Smooth muscle cell (in vitro differentiated cells): ENCODE measurements at regions not wholly inside any gene's neighbourhood (a gene's known extent, or its start where the extent isn't known, plus 50 kb on each side); places are given as distances from the start of the nearest gene placed in this dataset.
A peak's percentile ranks its signal among the peaks of the same experiment; 100 is the strongest.

ENCODE experiments used
- DNase-seq: peaks from one replicate; lab custom pipeline; 2025; ENCODE audit not compliant: unreplicated experiment; lab: John Stamatoyannopoulos, UW
- H2AFZ ChIP-seq: fragments of 200-600 bp; sonication (generic); 2 replicates; pipeline ENCODE4 v1.6.0; 2016; ENCODE audit warnings: antibody characterized with exemption, low read depth, mild to moderate bottlenecking
- H3F3A ChIP-seq: fragments of 200-600 bp; sonication (generic); 2 replicates; pipeline ENCODE4 v1.6.0; 2017; ENCODE audit warnings: antibody characterized with exemption, low read depth
- H3K27ac ChIP-seq: fragments of 200-600 bp; sonication (generic); 2 replicates; pipeline ENCODE4 v1.5.1; 2016; ENCODE audit warnings: low read depth, mild to moderate bottlenecking
- H3K27me3 ChIP-seq: fragments of 200-600 bp; sonication (generic); 2 replicates; pipeline ENCODE4 v1.6.1; 2016; ENCODE audit warnings: low read depth, mild to moderate bottlenecking
- H3K36me3 ChIP-seq: fragments of 200-600 bp; sonication (generic); 2 replicates; pipeline ENCODE4 v1.5.1; 2016; ENCODE audit warnings: low read depth
- H3K4me1 ChIP-seq: fragments of 200-600 bp; sonication (generic); 2 replicates; pipeline ENCODE4 v1.5.1; 2016; ENCODE audit warnings: low read depth
- H3K4me2 ChIP-seq: fragments of 200-600 bp; sonication (generic); 2 replicates; pipeline ENCODE4 v1.6.0; 2016; ENCODE audit warnings: mild to moderate bottlenecking
- H3K4me3 ChIP-seq: fragments of 200-600 bp; sonication (generic); 2 replicates; pipeline ENCODE4 v1.5.1; 2016; ENCODE audit warnings: mild to moderate bottlenecking
- H3K79me2 ChIP-seq: fragments of 200-600 bp; sonication (generic); 2 replicates; pipeline ENCODE4 v1.6.0; 2016; ENCODE audit warnings: low read depth, mild to moderate bottlenecking
- H3K9ac ChIP-seq: fragments of 200-600 bp; sonication (generic); 2 replicates; pipeline ENCODE4 v1.6.0; 2016; ENCODE audit warnings: low read depth
- H3K9me3 ChIP-seq: fragments of 200-600 bp; sonication (generic); replicated peaks from 2 replicates; pipeline ENCODE4 v1.5.1; 2016; ENCODE audit warnings: low read depth
- H4K20me1 ChIP-seq: fragments of 200-600 bp; sonication (generic); 2 replicates; pipeline ENCODE4 v1.6.0; 2016; ENCODE audit warnings: low read depth
- CTCF ChIP-seq: fragments of 200-600 bp; sonication (generic); IDR thresholded peaks from 2 replicates; pipeline ENCODE4 v1.5.1; 2017; ENCODE audit warnings: borderline replicate concordance, mild to moderate bottlenecking, antibody characterized with exemption; ENCODE audit not compliant: insufficient read depth, poor library complexity, severe bottlenecking
- WGBS: methylation state at CpG from one replicate; pipeline ENCODE4 v1.1.7; 2016; ENCODE audit warnings: low lambda C conversion rate; 5-methylcytosine and 5-hydroxymethylcytosine counted together

DNA sequence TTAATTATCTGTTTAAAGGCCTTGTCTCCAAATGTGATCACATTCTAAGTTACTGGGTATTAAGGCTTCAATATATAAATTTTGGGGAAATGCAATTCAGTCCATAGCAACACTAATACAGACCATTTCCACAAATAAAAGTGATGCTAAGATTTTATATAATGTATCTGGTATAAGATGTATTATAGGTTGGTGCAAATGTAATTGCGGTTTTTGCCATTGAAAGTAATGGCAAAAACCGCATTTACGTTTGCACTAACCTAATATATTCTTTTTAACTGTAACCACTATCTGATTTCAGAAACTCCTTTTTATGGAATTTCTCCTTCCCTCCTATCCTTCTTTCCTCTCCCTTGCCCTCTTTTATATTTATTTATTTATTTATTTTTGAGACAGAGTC lies 1020.6 kb downstream of the BCL11A start:
- TF ChIP-seq CTCF: no peak
- H3K9me3 ChIP-seq: no peaks in the 10 kb centered on the region
- no peak overlapping the region for H3K4me3 ChIP-seq
- H4K20me1 ChIP-seq: no peaks in the 10 kb centered on the region
- no peaks in the 10 kb centered on the region for H3K36me3 ChIP-seq
- no peak overlapping the region for H3K4me2 ChIP-seq
- no peaks in the 10 kb centered on the region for H3K27me3 ChIP-seq
- no peak overlapping the region for H2AFZ ChIP-seq
- H3K27ac ChIP-seq: no peak overlapping the region
- no peaks in the 10 kb centered on the region for H3F3A ChIP-seq
- no peak for DNase-seq
- H3K9ac ChIP-seq: no peak overlapping the region
- 97% methylated on average over 3 of the region's 3 CpGs for WGBS
- H3K4me1 ChIP-seq: no peaks in the 10 kb centered on the region
- H3K79me2 ChIP-seq: no peaks in the 10 kb centered on the region

DNA sequence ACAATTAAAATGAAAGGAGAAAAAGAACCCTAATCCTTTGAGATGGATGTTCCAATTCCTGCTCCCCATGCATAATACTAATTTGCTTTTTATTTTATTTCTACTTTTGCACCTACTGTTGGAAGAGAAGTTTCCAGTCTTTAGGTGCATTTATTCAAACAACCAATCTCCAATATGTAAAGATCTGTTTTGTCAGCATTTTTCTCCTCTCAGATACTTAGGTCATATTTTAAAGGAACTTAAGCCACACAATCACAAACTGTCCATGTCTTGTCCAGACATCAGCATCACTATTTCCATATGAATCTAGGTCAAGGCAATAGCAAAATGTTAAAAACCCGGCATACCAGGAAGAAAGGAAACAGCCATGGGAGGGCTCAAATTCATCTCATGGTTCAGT lies 1023.2 kb downstream of the BCL11A start:
- H2AFZ ChIP-seq: no peak overlapping the region

DNA sequence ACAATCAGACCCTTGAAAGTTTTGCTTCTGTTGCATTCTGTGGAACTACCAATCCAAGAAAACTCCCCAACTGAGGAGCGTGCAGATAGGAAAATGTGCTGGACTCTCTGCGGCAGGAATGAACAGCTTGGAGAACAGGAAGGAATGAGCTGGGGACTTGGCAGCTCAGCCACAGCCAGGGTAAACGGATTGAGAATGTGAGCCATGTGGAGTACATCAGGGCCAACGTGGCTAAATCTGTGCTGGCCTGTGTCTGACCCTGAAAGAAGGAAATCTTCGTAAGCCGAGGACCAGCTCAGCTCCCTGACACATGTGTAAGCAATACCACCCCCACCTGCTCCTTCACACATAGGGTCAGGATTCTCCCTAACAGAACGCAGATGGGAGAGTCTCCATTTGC lies 1023.7 kb downstream of the BCL11A start:
- H4K20me1 ChIP-seq: no peaks in the 10 kb centered on the region
- peaks cover 4% of the 10 kb centered on the region for H3K27me3 ChIP-seq
- no peaks in the 10 kb centered on the region for H3K4me1 ChIP-seq
- no peak overlapping the region for H2AFZ ChIP-seq
- 44% methylated on average over 7 of the region's 7 CpGs for WGBS
- no peak for DNase-seq
- no peak overlapping the region for H3K27ac ChIP-seq
- no peaks in the 10 kb centered on the region for H3K9me3 ChIP-seq
- H3K9ac ChIP-seq: no peak overlapping the region
- H3F3A ChIP-seq: no peaks in the 10 kb centered on the region
- TF ChIP-seq CTCF: no peak
- H3K4me3 ChIP-seq: no peak overlapping the region
- no peaks in the 10 kb centered on the region for H3K36me3 ChIP-seq
- H3K4me2 ChIP-seq: peak overlapping the region; percentile 14
- no peaks in the 10 kb centered on the region for H3K79me2 ChIP-seq

More for the DNA sequence above, 1023.2 kb downstream of the BCL11A start:
- Histone ChIP-seq H3K27ac (no peak overlapping the region), H4K20me1 (no peaks in the 10 kb centered on the region), H3K79me2 (no peaks in the 10 kb centered on the region), H3K4me2 (peak overlapping the region; percentile 14), H3K36me3 (no peaks in the 10 kb centered on the region), H3K9ac (no peak overlapping the region), H3K27me3 (no peaks in the 10 kb centered on the region), H3K4me1 (no peaks in the 10 kb centered on the region), H3K4me3 (no peak overlapping the region), H3K9me3 (no peaks in the 10 kb centered on the region), H3F3A (no peaks in the 10 kb centered on the region)
- 58% methylated on average over 1 of the region's 1 CpG for WGBS
- no peak for DNase-seq
- no peak for TF ChIP-seq CTCF

GRCh38 chr2:59528525-59528924 lies 1024.9 kb downstream of the BCL11A start:
- H3K4me3 ChIP-seq: no peak overlapping the region
- WGBS: 57% methylated on average over 4 of the region's 4 CpGs

More at GRCh38 chr2:59528525-59528924, 1024.9 kb downstream of the BCL11A start:
- TF ChIP-seq CTCF: no peak
- H3K79me2 ChIP-seq: no peaks in the 10 kb centered on the region
- H3K9me3 ChIP-seq: no peaks in the 10 kb centered on the region
- no peak overlapping the region for H3K27ac ChIP-seq
- no peak overlapping the region for H2AFZ ChIP-seq
- H4K20me1 ChIP-seq: no peaks in the 10 kb centered on the region
- H3K4me1 ChIP-seq: no peaks in the 10 kb centered on the region
- no peak overlapping the region for H3K9ac ChIP-seq
- no peak overlapping the region for H3K4me2 ChIP-seq
- H3K27me3 ChIP-seq: peaks cover 4% of the 10 kb centered on the region
- H3K36me3 ChIP-seq: no peaks in the 10 kb centered on the region
- DNase-seq: no peak
- no peaks in the 10 kb centered on the region for H3F3A ChIP-seq
